ENCODE measurements at regions not wholly inside any gene's neighbourhood (a gene's known extent, or its start where the extent isn't known, plus 50 kb on each side); places are given as distances from the start of the nearest gene placed in this dataset.

GRCh38 chr3:31240013-31240412, 292.7 kb upstream of the STT3B start:
- H3K36me3 Mint-ChIP-seq (ENCODE audit: low read depth): no peaks in the 10 kb centered on the region
- H3K4me1 Mint-ChIP-seq: peaks cover 21% of the 10 kb centered on the region
- Histone ChIP-seq H3K9me2 (ENCODE audit: insufficient read depth) (no peaks in the 10 kb centered on the region), H3K27me3 (ENCODE audit: insufficient read depth) (no peaks in the 10 kb centered on the region), H3K79me2 (replicated peaks; ENCODE audit: insufficient read depth) (no peaks in the 10 kb centered on the region), H4K20me1 (replicated peaks; ENCODE audit: insufficient read depth) (no peaks in the 10 kb centered on the region), H3K4me3 (no peak overlapping the region), H3K4me2 (no peak overlapping the region), H3F3A (replicated peaks; ENCODE audit: low read depth) (no peaks in the 10 kb centered on the region), H3K27ac (ENCODE audit: low read depth) (no peak overlapping the region), H3K36me3 (ENCODE audit: insufficient read depth) (no peaks in the 10 kb centered on the region), H3K4me1 (ENCODE audit: insufficient read depth) (peaks cover 9% of the 10 kb centered on the region), H2AFZ (no peak overlapping the region)
- no peak for ATAC-seq
- no peak overlapping the region for H3K27ac Mint-ChIP-seq
- no peak overlapping the region for H3K4me3 Mint-ChIP-seq
- H3K9me3 Mint-ChIP-seq: no peaks in the 10 kb centered on the region
- DNase-seq (ENCODE audit: low spot score): no peak
- no peaks in the 10 kb centered on the region for H3K27me3 Mint-ChIP-seq (ENCODE audit: insufficient read depth, low read depth, poor library complexity)
- TF ChIP-seq, protein P1, sequence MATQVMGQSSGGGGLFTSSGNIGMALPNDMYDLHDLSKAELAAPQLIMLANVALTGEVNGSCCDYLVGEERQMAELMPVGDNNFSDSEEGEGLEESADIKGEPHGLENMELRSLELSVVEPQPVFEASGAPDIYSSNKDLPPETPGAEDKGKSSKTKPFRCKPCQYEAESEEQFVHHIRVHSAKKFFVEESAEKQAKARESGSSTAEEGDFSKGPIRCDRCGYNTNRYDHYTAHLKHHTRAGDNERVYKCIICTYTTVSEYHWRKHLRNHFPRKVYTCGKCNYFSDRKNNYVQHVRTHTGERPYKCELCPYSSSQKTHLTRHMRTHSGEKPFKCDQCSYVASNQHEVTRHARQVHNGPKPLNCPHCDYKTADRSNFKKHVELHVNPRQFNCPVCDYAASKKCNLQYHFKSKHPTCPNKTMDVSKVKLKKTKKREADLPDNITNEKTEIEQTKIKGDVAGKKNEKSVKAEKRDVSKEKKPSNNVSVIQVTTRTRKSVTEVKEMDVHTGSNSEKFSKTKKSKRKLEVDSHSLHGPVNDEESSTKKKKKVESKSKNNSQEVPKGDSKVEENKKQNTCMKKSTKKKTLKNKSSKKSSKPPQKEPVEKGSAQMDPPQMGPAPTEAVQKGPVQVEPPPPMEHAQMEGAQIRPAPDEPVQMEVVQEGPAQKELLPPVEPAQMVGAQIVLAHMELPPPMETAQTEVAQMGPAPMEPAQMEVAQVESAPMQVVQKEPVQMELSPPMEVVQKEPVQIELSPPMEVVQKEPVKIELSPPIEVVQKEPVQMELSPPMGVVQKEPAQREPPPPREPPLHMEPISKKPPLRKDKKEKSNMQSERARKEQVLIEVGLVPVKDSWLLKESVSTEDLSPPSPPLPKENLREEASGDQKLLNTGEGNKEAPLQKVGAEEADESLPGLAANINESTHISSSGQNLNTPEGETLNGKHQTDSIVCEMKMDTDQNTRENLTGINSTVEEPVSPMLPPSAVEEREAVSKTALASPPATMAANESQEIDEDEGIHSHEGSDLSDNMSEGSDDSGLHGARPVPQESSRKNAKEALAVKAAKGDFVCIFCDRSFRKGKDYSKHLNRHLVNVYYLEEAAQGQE (IDR thresholded peaks at IDR 0.05; ENCODE audit: unreplicated experiment): no peak
- TF ChIP-seq STAT1 (IDR thresholded peaks at IDR 0.05; ENCODE audit: unreplicated experiment) (no peak), EZH2phosphoT487 (IDR thresholded peaks at IDR 0.05; ENCODE audit: unreplicated experiment) (no peak), EZH2 (IDR thresholded peaks at IDR 0.05; ENCODE audit: low read depth, unreplicated experiment) (no peak), ZNF331 (CRISPR knock-in tag; IDR thresholded peaks at IDR 0.05; ENCODE audit: low read depth) (no peak), ZNF114 (CRISPR knock-in tag; IDR thresholded peaks at IDR 0.05) (no peak), NANOG (IDR thresholded peaks at IDR 0.05; ENCODE audit: borderline replicate concordance) (no peak), JUNB (IDR thresholded peaks at IDR 0.05; ENCODE audit: unreplicated experiment) (no peak), CTCF (conservative IDR thresholded peaks at IDR 0.05; ENCODE audit: low read depth in 2 of 2) (no peak), POLR2AphosphoS5 (IDR thresholded peaks at IDR 0.05; ENCODE audit: low read depth) (no peak), CREB1 (CRISPR knock-in tag; IDR thresholded peaks at IDR 0.05; ENCODE audit: low read depth) (no peak), ZNF462 (CRISPR knock-in tag; IDR thresholded peaks at IDR 0.05) (no peak)
- TF ChIP-seq, protein P2, sequence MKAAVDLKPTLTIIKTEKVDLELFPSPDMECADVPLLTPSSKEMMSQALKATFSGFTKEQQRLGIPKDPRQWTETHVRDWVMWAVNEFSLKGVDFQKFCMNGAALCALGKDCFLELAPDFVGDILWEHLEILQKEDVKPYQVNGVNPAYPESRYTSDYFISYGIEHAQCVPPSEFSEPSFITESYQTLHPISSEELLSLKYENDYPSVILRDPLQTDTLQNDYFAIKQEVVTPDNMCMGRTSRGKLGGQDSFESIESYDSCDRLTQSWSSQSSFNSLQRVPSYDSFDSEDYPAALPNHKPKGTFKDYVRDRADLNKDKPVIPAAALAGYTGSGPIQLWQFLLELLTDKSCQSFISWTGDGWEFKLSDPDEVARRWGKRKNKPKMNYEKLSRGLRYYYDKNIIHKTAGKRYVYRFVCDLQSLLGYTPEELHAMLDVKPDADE (IDR thresholded peaks at IDR 0.05): no peak
